NCI-H82 treated with DMSO at 0.1 percent for 48 hours (cell line): ENCODE measurements at regions not wholly inside any gene's neighbourhood (a gene's known extent, or its start where the extent isn't known, plus 50 kb on each side); places are given as distances from the start of the nearest gene placed in this dataset.
"Not testable (repeated sequence)": the region's sequence is repeated elsewhere in the genome, so short reads cannot be mapped to it uniquely, and the experiment has no call there.

Experiments used
- DNase-seq: peaks from one replicate; lab custom pipeline; 2025; ENCODE audit not compliant: unreplicated experiment; lab: John Stamatoyannopoulos, UW

DNA sequence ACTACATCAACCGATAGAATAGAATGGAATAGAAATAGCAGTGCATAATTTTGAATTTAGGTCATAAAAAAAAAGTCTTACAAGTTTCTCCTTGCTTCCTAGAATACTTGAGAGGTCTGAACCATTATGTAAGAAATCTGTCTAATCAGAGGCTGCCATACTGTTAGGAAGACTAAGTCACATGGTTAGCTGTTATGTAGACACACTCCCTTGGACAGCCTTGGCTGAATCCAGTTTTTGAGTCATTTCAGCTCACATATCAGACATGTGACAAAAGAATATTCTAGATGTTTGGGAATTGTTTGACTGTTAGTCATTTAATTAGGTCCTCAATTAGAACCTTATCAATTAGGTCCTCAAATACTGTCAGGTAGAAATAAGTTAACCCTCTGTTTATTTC is 1601.4 kb downstream of the GRIK2 start:
- DNase-seq = no peak

DNA sequence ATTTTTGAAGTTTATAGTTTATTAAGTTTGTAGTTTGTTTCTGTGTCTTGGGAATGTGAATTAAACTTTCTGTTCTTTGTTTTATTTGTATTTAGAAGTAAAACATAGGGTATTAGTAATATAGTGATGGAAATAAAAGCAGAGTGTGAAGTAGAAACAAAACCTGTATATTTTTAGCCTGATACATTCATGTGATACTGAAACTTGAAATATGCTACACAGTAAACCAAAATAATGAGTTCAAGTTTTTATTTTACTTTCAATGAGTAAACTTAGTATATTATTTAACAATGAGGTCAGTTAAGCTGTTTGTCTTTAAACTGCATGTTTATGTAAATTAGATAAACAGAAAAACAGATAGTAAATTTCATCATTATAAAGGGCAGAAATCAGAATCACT is 1592.6 kb downstream of the GRIK2 start:
- no peak for DNase-seq

DNA sequence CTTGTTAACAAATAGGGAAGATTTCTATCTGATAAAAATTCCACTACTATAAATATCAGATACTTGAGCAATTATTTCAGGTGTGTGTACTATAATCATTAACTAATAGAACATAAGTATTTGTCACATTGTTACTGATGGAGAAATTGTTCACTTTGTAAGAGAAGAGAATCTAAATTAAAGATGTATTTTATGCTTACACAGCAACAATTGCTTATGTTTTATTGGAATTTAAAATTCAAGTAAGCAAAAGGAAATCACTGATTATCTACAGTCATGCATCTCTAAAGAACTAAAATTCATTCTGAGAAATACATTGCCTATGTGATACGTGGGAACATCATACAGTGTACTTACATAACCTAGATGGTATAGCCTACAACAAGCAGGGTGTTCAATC is 1590.8 kb downstream of the GRIK2 start:
- no peak for DNase-seq

DNA sequence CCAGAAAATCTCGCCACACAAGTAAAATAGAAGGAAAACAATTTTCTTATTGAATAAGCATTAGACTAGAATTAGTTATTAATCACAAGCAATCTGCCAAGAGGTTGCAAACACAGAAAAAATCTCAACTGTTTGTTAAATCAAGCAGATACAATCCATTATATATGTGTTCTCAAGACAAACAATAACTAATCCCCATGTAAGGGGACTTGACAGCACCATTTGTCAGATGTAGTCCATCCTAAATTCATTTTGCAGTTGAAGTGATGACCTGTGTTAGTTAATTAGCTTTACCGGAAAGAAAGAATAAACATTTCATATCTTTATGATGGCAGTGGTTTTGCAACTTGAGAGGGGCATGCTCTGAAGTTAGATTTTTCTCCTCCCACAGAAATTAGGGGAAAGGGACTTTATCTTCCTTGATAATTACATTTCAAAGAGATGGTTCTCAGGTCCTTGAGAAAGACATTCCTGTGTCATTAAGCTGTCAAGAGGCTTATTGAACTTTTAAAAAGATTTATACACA is 1588.0 kb downstream of the GRIK2 start:
- DNase-seq = no peak

DNA sequence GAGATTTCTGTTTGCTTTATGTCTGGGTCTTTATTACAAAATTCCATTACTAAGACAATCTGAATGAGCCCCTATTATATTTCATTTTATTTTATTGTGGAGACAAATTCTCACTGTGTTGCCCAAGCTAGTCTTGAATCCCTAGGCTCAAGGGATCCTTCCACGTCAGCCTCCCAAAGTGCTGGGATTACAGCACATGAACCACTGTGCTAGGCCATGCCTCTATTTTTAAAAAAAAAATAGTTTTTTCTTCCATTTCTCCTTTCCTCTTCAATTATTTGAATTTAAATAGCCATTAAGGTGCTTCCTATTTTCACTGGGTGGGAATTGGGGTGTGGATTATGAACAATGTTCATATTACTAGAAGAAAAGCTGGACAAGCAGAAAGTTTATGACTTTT is 1587.4 kb downstream of the GRIK2 start:
- no peak for DNase-seq

DNA sequence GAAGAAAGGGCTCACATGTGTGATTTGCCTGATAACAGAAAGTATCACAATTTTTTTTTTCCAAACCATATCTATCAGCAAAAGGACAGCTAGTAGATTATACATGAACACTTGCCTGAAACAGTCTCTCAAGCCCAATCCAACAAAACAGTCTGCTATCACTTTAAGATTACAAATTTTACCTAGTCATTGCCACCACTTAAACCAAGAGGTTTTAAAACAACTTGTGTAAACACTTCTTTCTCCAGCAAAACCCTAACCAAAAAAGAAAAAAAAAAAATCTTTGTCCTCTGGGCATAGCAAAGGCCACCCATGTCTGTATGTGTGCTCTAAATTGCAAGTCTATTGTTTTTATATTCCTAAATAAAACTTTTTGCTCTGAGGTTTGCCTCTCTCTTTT is 1568.4 kb downstream of the GRIK2 start:
- no peak for DNase-seq

DNA sequence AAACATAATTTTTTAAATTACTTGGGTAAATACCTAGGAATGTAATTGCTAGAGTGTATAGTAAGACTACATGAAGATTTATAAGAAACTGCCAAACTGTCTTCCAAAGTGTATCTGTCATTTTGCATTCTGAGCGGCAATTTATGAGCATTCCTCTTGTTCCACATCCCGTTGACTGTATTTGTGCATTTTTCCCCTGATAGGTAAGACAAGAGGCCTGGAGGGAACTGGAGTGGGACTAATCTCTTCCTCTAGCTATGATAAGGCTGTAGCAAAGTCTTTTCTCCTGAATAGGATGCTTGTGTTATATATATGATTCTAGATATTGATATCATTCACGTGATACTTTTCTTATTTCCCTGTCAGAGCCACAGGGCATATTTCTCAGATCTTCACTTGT is 1557.5 kb downstream of the GRIK2 start:
- no peak for DNase-seq

DNA sequence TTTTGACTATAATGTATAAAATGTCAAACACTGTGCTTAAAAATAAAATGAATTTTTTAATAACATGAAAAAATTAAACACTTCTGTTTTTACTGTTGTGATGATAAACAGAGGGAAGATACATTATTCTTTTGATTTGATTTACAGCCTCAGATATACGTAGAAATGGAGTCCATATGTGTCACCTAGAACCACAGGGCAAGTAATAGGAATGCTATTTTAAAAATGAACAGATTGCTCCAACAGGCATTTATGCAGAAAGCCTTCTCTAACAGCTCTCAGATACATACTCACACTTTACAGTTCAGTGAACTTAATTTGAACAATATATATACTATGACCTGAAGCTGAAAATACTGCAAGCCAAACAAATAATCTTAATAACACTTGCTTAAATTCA is 1551.0 kb downstream of the GRIK2 start:
- DNase-seq = no peak

DNA sequence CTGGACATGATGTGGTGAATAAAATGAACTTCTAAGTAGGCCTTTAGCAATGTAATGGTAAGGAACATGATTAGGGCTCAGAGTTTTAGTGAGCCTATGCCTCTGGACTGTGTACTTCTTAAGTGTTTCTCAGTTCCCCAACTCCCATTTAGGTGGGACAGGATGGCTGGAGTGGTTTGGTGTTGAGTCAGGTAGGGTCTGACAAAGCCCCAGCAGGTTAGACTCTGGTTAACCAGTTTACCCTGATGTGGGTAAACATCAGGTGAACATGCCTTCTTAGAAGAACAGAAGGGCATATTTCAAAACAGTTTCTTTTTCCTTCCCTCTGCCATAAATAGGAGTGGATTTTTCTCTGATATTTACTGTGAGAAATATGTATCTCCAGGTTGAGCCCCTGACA is 1548.7 kb downstream of the GRIK2 start:
- no peak for DNase-seq

DNA sequence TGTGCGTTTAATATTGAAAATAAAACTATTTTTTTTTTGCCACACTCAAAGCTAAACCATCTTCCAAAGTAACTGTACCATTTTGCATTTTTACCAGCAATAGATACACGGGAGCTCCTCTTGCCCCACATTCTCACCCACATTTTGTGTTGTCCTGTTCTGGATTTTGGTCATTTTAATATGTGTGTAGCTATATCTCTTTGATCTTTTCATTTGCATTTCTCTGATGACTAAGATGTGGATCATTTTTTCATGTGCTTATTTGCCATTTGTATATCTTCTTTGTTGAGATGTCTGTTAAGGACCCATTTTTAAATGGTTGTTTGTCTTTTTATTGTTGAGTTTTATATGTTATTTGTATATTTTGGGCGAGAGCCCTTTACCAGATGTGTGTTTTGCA is 1543.5 kb downstream of the GRIK2 start:
- DNase-seq = no peak

DNA sequence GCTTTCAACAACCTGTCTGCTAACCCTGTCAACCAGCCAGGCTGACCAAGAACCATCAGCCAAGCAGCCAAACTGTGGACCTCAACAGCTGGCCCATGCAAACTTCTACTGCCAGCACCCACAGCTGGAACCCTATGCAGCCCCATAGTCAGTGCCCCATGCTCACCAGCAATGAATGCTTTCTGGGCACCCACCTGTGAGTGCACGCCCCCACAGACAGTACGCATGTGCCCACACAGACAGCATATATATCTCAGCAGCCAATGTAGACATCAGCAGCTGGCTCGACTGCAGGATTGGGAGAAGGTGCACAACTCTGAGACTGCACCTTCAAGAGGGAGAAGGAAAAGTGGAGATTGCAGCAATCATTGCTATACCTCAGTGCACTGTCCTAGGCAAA is 1534.6 kb downstream of the GRIK2 start:
- no peak for DNase-seq

DNA sequence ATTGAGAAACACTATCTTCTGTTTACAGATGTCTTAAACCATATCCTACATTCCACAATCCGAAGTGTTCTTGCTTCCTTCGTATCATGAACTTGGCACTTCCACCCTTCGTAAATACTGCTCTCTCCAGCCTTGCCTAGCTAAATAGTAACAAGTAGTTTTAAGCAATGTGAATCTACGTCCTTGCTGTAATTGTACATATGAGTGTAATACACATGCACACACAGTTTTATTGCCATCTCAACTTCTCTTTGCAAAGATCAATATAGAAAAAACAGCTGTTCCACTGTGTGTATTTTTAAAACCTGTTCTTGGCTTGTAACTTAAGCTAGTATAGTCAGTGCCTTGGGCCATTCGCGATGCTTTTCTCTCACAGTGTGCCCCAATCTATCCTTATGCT is 1524.7 kb downstream of the GRIK2 start:
- no peak for DNase-seq

DNA sequence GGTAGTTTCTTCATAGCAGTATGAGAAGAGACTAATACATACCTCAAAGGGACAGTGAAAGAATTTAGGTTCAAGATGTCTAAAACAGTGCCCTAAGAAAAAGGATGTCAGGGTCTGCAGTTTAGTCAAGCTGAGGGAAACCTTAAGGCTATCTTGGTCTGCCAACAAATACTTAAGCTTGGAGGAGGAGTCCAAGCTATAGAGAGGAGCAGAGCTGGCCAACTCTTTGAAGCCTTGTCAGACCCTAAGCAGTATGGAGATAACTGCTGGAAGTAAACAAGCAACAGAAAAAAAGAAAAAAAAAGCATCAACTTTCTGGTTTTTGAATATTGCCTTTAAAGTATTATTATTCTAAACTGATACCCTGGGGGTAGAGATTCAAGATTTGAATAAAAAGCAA is 1518.1 kb downstream of the GRIK2 start:
- no peak for DNase-seq

DNA sequence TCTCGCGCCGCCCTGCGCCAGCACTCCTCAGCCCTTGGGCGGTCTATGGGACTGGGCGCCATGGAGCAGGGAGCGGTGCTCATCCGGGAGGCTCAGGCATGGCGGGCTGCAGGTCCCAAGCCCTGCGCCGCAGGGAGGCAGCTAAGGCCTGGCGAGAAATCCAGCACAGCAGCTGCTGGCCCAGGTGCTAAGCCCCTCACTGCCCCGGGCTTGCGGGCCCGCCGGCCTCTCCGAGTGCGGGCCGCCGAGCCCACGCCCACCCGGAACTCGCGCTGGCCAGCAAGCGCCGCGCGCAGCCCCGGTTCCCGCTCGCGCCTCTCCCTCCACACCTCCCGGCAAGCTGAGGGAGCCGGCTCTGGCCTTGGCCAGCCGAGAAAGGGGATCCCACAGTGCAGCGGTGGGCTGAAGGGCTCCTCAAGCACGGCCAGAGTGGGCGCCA is 1517.2 kb downstream of the GRIK2 start:
- DNase-seq = not testable (repeated sequence)

DNA sequence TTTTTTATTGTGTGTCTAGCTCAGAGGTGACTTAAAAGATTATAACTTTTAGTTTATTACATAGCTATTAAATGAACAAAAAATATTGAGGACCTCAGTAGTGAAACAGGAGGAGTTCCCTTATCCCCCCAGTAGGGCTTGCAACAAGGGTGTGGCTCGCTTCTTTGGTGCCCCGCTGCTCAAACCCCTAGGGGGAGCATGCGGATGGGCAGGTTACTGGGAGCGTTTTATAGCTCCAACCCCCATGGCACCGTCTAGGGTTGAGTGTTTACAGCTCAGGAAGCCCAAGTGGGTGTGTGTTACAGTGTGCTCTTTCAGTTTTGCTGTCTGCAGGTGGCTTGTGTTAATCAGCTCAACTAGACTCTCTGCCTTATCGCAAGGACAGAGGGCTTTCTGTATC is 1513.7 kb downstream of the GRIK2 start:
- no peak for DNase-seq

DNA sequence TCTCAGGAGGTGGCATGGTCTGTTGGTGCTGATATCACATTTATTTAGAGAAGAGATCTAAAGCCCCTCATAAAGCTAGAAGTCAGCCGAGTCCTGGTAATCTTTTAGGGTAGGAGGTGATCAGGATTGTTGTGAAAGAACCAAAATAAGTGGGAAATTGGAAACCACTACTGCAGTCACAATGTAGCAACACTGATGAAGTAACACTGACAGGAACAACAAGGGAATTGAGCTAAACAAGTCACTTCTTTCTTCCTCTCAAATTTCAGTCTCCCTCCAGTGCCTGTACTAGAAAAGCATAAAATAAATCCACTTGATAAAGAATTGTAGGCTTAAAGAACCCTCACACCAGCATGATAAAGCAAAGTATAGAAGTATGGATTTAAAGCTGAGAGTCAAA is 1509.0 kb downstream of the GRIK2 start:
- DNase-seq = no peak

DNA sequence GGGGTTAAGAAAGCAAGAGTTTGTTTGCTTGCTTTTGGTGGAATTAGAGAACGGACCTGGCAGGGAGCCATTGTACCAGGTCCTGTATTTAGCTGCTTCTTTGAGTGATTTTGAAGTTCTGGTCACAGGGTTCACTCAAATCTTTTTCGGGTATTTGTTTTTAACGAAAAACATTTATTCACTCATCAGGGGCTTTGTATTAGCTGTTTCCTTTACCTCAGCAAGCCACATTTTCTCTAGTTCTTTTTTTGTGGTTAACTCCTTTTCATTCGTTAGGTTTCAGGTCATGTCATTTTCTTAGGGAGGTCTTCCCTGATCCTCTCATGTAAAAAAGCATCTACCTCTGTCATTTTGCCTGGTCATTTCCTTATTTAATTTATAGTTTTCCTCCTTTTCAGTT is 1502.2 kb downstream of the GRIK2 start:
- DNase-seq = no peak

DNA sequence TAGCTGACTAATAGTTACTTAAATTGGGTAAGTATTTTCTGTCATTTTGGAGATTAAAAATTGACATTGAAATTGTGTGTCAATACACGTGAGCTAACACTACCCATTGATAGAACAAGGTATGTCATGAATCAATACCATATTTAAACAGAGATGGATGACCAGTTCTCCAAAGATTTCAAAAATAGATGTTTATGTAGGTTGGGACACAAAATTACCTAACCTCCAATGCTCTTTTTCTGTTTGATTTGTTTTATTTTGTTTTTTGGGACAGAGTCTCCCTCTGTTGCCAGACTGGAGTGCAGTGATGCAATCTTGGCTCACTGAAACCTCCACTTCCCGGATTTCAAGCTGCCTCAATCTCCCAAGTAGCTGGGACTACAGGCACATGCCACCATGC is 1491.7 kb downstream of the GRIK2 start:
- no peak for DNase-seq

DNA sequence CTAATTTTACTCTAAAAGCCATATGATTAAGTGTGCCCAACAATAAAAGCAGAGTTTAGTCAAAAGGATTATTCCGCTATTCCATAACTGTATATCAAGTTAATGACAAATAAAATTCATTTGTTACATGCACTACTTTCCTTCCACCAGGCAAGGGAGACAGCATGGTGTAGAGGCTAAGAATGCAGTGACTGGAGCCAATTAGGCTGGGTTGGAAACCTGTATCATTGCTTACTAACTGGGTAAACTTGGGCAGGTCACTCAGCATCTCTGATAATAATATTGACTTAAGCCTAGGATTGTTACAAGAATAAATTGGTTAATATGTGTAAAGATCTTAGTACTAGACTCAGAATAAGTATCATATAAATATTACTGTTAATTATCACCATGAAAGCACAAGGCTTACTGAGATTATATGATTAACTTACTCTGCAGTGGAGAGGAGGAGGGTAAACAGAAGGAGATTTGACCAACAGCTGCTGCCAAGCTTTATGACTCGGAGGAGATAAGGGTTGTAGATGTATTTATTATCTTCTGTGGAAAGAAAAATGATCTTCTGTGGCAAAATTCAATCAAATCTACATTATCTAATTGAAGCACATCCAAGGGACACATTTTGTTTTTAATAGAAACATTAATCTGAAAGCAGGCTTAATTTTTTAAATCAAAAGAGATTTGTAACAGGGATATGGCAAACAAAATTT is 1459.9 kb downstream of the GRIK2 start:
- peak; percentile 89 for DNase-seq

DNA sequence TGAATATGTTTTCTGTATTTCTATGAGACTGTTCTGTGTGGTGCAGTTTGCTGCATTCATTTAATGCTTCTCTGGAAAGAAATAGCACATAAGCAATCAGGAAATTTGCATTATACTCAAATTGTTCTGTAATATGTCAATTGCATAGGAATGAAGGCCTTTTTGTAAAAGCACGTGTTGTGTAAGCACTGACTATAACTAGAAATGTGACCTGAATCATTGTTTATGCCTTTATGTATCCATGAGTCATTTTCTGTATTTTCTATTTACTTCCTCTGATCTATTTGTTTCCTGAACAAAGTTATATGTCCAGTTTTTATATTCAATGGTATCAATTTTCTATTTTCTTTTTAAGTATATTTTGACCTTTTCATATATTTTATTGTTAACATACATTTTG is 1455.3 kb downstream of the GRIK2 start:
- DNase-seq = no peak

DNA sequence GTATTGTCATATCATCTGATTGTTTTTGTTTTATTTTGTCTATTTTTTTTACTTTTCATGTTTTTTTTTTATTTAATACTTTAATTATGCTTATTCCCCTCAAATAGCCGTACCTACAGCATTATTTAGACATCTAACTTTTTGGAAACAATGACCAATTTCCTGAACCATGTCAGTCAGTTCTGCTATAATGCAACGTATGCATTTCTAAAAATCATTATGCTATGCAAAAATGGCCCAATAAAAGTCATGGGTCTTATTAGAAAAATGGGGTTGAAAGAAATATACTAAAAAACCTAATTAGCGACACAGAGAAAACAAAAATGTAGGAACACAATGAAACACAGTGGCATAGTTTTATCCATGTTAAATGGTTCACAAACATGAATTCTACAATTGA is 1454.7 kb downstream of the GRIK2 start:
- no peak for DNase-seq

DNA sequence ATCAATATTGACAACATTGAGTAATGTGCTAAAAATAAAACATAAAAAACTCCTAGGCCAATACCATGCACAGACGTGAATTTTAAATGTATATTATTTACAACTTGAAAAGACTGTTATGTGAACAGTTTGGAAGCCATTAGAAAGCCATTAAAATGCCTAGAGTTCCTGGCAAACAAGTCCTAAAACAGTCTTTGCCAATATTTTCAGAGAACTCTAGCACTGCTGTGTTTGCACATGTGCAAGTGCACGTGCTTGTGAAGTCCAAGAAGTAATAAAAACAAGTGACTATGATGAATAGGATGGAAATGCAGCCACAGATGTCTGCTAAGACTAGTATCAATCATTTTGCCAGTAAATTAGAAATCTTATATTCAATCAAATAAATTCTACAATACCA is 1447.6 kb downstream of the GRIK2 start:
- no peak for DNase-seq

DNA sequence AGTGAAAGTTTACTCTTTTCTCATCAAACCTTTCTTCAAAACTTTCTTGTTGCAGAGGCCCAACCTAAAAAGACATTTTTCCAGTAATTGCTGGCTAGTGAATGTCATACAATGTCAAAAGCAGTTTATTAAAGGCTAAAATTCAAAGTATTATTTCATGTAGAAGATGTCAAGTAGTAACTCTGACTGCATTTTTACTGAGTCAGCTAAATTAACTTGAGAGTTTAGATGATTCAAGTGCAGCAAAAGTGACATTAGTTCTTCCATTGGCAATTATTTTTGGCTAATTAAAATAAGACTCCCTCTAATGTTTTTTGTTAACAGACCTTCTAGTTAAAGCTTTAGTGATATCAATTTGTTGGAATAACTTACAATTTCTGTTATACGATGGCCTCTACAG is 1438.5 kb downstream of the GRIK2 start:
- DNase-seq = no peak
